IPS-18a (cell line): ENCODE measurements at regions not wholly inside any gene's neighbourhood (a gene's known extent, or its start where the extent isn't known, plus 50 kb on each side); places are given as distances from the start of the nearest gene placed in this dataset.

Source experiments
- H3K27ac ChIP-seq: one replicate; pipeline ENCODE4 v1.5.1; 2013; ENCODE audit warnings: low read length
- H3K27me3 ChIP-seq: one replicate; pipeline ENCODE4 v1.6.1; 2013; ENCODE audit warnings: mild to moderate bottlenecking, low read length; ENCODE audit not compliant: control insufficient read depth, insufficient read depth
- H3K36me3 ChIP-seq: one replicate; pipeline ENCODE4 v1.6.1; 2013; ENCODE audit warnings: low read depth, low read length; ENCODE audit not compliant: control insufficient read depth
- H3K4me1 ChIP-seq: one replicate; pipeline ENCODE4 v1.6.1; 2013; ENCODE audit warnings: low read depth, low read length; ENCODE audit not compliant: control insufficient read depth
- H3K4me3 ChIP-seq: one replicate; pipeline ENCODE4 v1.5.1; 2013; ENCODE audit warnings: low read length
- H3K9ac ChIP-seq: one replicate; pipeline ENCODE4 v1.6.1; 2013; ENCODE audit warnings: mild to moderate bottlenecking, low read length, moderate library complexity
- H3K9me3 ChIP-seq: one replicate; pipeline ENCODE4 v1.6.1; 2013; ENCODE audit warnings: low read depth, low read length; ENCODE audit not compliant: control insufficient read depth

GRCh38 chr4:134601706-134602105 is 400.1 kb upstream of the PABPC4L start:
- Histone ChIP-seq H3K9ac (no peak overlapping the region), H3K9me3 (no peaks in the 10 kb centered on the region), H3K4me3 (no peak overlapping the region), H3K27ac (no peak overlapping the region), H3K36me3 (no peaks in the 10 kb centered on the region), H3K4me1 (no peaks in the 10 kb centered on the region), H3K27me3 (no peaks in the 10 kb centered on the region)

GRCh38 chr4:134591326-134591725 is 389.7 kb upstream of the PABPC4L start:
- Histone ChIP-seq H3K9me3 (no peaks in the 10 kb centered on the region), H3K4me1 (no peaks in the 10 kb centered on the region), H3K36me3 (no peaks in the 10 kb centered on the region), H3K27me3 (no peaks in the 10 kb centered on the region), H3K9ac (no peak overlapping the region), H3K4me3 (no peak overlapping the region), H3K27ac (no peak overlapping the region)

- Histone ChIP-seq H3K4me1 (no peaks in the 10 kb centered on the region), H3K27ac (no peak overlapping the region), H3K9ac (no peak overlapping the region), H3K9me3 (no peaks in the 10 kb centered on the region), H3K4me3 (no peak overlapping the region), H3K27me3 (no peaks in the 10 kb centered on the region), H3K36me3 (no peaks in the 10 kb centered on the region)
Measured at GRCh38 chr4:134585972-134586371, 384.4 kb upstream of the PABPC4L start.

GRCh38 chr4:134567461-134567860 is 365.9 kb upstream of the PABPC4L start:
- no peak overlapping the region for H3K9ac ChIP-seq
- H3K9me3 ChIP-seq: peaks cover 4% of the 10 kb centered on the region
- no peaks in the 10 kb centered on the region for H3K27me3 ChIP-seq
- no peak overlapping the region for H3K27ac ChIP-seq
- no peaks in the 10 kb centered on the region for H3K4me1 ChIP-seq
- H3K36me3 ChIP-seq: no peaks in the 10 kb centered on the region
- no peak overlapping the region for H3K4me3 ChIP-seq

- Histone ChIP-seq H3K27me3 (no peaks in the 10 kb centered on the region), H3K36me3 (no peaks in the 10 kb centered on the region), H3K4me1 (no peaks in the 10 kb centered on the region), H3K9me3 (no peaks in the 10 kb centered on the region), H3K4me3 (no peak overlapping the region), H3K27ac (no peak overlapping the region), H3K9ac (no peak overlapping the region)
Measured at GRCh38 chr4:134560728-134561127, 359.1 kb upstream of the PABPC4L start.

GRCh38 chr4:134552063-134552462 is 350.5 kb upstream of the PABPC4L start:
- Histone ChIP-seq H3K36me3 (no peaks in the 10 kb centered on the region), H3K9me3 (peaks cover 10% of the 10 kb centered on the region), H3K27me3 (no peaks in the 10 kb centered on the region), H3K4me1 (peaks cover 27% of the 10 kb centered on the region), H3K4me3 (peak overlapping the region; percentile 26), H3K9ac (no peak overlapping the region), H3K27ac (no peak overlapping the region)

- H3K4me3 ChIP-seq: peak overlapping the region; percentile 26
- peaks cover 11% of the 10 kb centered on the region for H3K9me3 ChIP-seq
- no peak overlapping the region for H3K9ac ChIP-seq
- no peaks in the 10 kb centered on the region for H3K27me3 ChIP-seq
- no peaks in the 10 kb centered on the region for H3K36me3 ChIP-seq
- peaks cover 27% of the 10 kb centered on the region for H3K4me1 ChIP-seq
- no peak overlapping the region for H3K27ac ChIP-seq
Measured at GRCh38 chr4:134551348-134551747, 349.8 kb upstream of the PABPC4L start.

GRCh38 chr4:134548052-134548628 is 346.6 kb upstream of the PABPC4L start:
- H3K36me3 ChIP-seq: no peaks in the 10 kb centered on the region
- H3K27me3 ChIP-seq: no peaks in the 10 kb centered on the region
- H3K9ac ChIP-seq: no peak overlapping the region
- H3K4me1 ChIP-seq: peaks cover 24% of the 10 kb centered on the region
- H3K27ac ChIP-seq: no peak overlapping the region
- H3K9me3 ChIP-seq: peaks cover 11% of the 10 kb centered on the region
- H3K4me3 ChIP-seq: no peak overlapping the region

- H3K4me1 ChIP-seq: peaks cover 5% of the 10 kb centered on the region
- peaks cover 11% of the 10 kb centered on the region for H3K9me3 ChIP-seq
- no peaks in the 10 kb centered on the region for H3K27me3 ChIP-seq
- H3K36me3 ChIP-seq: no peaks in the 10 kb centered on the region
- no peak overlapping the region for H3K4me3 ChIP-seq
- no peak overlapping the region for H3K9ac ChIP-seq
- no peak overlapping the region for H3K27ac ChIP-seq
Measured at GRCh38 chr4:134546279-134546678, 344.7 kb upstream of the PABPC4L start.

- Histone ChIP-seq H3K4me1 (no peaks in the 10 kb centered on the region), H3K9me3 (peaks cover 11% of the 10 kb centered on the region), H3K9ac (no peak overlapping the region), H3K36me3 (no peaks in the 10 kb centered on the region), H3K4me3 (no peak overlapping the region), H3K27me3 (no peaks in the 10 kb centered on the region), H3K27ac (no peak overlapping the region)
Measured at GRCh38 chr4:134544303-134544770, 342.7 kb upstream of the PABPC4L start.

- Histone ChIP-seq H3K36me3 (no peaks in the 10 kb centered on the region), H3K4me1 (no peaks in the 10 kb centered on the region), H3K4me3 (no peak overlapping the region), H3K9me3 (no peaks in the 10 kb centered on the region), H3K27ac (no peak overlapping the region), H3K27me3 (no peaks in the 10 kb centered on the region), H3K9ac (no peak overlapping the region)
Measured at GRCh38 chr4:134540588-134540987, 339.0 kb upstream of the PABPC4L start.

GRCh38 chr4:134539729-134540231 is 338.2 kb upstream of the PABPC4L start:
- H3K4me1 ChIP-seq: no peaks in the 10 kb centered on the region
- H3K4me3 ChIP-seq: no peak overlapping the region

More at GRCh38 chr4:134539729-134540231, 338.2 kb upstream of the PABPC4L start:
- H3K27me3 ChIP-seq: no peaks in the 10 kb centered on the region
- H3K9me3 ChIP-seq: no peaks in the 10 kb centered on the region
- H3K27ac ChIP-seq: no peak overlapping the region
- H3K36me3 ChIP-seq: no peaks in the 10 kb centered on the region
- H3K9ac ChIP-seq: no peak overlapping the region
